Aorta (tissue), 5 donors: ENCODE measurements at regions not wholly inside any gene's neighbourhood (a gene's known extent, or its start where the extent isn't known, plus 50 kb on each side); places are given as distances from the start of the nearest gene placed in this dataset.

Source experiments
- ATAC-seq: fragments of 200-7000 bp; cut with Tn5 transposase; one replicate; pipeline ENCODE4 v1.9.1; 2022; ENCODE audit warnings: moderate library complexity; ENCODE audit not compliant: low FRiP score
- DNase-seq, 2 donors: peaks; one replicate each; pipeline ENCODE4 v3.0.0-alpha.2; 2020
- H3K27ac ChIP-seq, 2 donors: one replicate each; pipeline ENCODE4 v1.5.1; 2013; ENCODE audit warnings: low read length in 2 of 2, mild to moderate bottlenecking in 2 of 2, moderate library complexity in 2 of 2, control low read depth in 1 of 2, inconsistent platforms in 1 of 2, low read depth in 1 of 2
- H3K27me3 ChIP-seq, 2 donors: one replicate each; pipeline ENCODE4 v1.6.1; 2013; ENCODE audit warnings: control low read depth in 1 of 2, low read length in 1 of 2, mild to moderate bottlenecking in 1 of 2, moderate library complexity in 1 of 2; ENCODE audit not compliant: insufficient read depth in 2 of 2, control insufficient read depth in 1 of 2
- H3K36me3 ChIP-seq, 2 donors: one replicate each; pipeline ENCODE4 v1.6.1; 2013; ENCODE audit warnings: control low read depth in 1 of 2, low read length in 1 of 2, mild to moderate bottlenecking in 1 of 2; ENCODE audit not compliant: insufficient read depth in 2 of 2, control insufficient read depth in 1 of 2
- H3K4me1 ChIP-seq, 2 donors: one replicate each; pipeline ENCODE4 v1.6.1; 2013; ENCODE audit warnings: low read length in 2 of 2, control low read depth in 1 of 2, mild to moderate bottlenecking in 1 of 2, moderate library complexity in 1 of 2; ENCODE audit not compliant: insufficient read depth in 2 of 2, control insufficient read depth in 1 of 2
- H3K4me3 ChIP-seq, 2 donors: one replicate each; pipeline ENCODE4 v1.5.1; 2013; ENCODE audit warnings: low read length in 2 of 2, control low read depth in 1 of 2, mild to moderate bottlenecking in 1 of 2
- H3K9me3 ChIP-seq: one replicate; pipeline ENCODE4 v1.6.1; 2013; ENCODE audit warnings: mild to moderate bottlenecking, low read length; ENCODE audit not compliant: control insufficient read depth
- WGBS, 2 donors: extraction: QIAGEN DNeasy Blood & Tissue Kit; methylation state at CpG; one replicate each; pipeline ENCODE4 v1.1.7; 2013; 5-methylcytosine and 5-hydroxymethylcytosine counted together
- intact Hi-C, 2 donors: fragments of 100-400 bp; cut with DNase I; formaldehyde crosslinking; loops; one replicate each; pipeline versions ENCODE4 v1.14.2 to v1.15.0; 2022
- donor health status: healthy with polysubstance abuse.
- donor health status: Bipolar disorder and iron deficiency.
- donor health status: DM: no; HTN: no; CAD: no.
- donor health status: DM: no; HTN: no; CAD: no.
- donor health status: DM: yes; HTN: yes; CAD: no.

GRCh38 chr2:7845332-7845731 lies 836.5 kb upstream of the ID2 start:
- intact Hi-C loops: no loop called here
- DNase-seq (no peak), ATAC-seq (no peak)
- H3K27ac ChIP-seq: no peak overlapping the region
- no peaks in the 10 kb centered on the region for H3K36me3 ChIP-seq
- H3K4me1 ChIP-seq: no peaks in the 10 kb centered on the region
- no peak overlapping the region for H3K4me3 ChIP-seq
- no peaks in the 10 kb centered on the region for H3K9me3 ChIP-seq
- H3K27me3 ChIP-seq: no peaks in the 10 kb centered on the region
- 51 to 54% methylated on average over 2 of the region's 2 CpGs for WGBS, 2 donors

- H3K9me3 ChIP-seq: no peaks in the 10 kb centered on the region
- no peak overlapping the region for H3K4me3 ChIP-seq
- WGBS, 2 donors: 97% methylated on average over 5 of the region's 5 CpGs
- ATAC-seq (no peak), DNase-seq (no peak)
- no peaks in the 10 kb centered on the region for H3K4me1 ChIP-seq
- H3K27me3 ChIP-seq: no peaks in the 10 kb centered on the region
- no peak overlapping the region for H3K27ac ChIP-seq
- H3K36me3 ChIP-seq: no peaks in the 10 kb centered on the region
- intact Hi-C loops: no loop called here
Measured at GRCh38 chr2:7846607-7847006, 835.2 kb upstream of the ID2 start.

DNA sequence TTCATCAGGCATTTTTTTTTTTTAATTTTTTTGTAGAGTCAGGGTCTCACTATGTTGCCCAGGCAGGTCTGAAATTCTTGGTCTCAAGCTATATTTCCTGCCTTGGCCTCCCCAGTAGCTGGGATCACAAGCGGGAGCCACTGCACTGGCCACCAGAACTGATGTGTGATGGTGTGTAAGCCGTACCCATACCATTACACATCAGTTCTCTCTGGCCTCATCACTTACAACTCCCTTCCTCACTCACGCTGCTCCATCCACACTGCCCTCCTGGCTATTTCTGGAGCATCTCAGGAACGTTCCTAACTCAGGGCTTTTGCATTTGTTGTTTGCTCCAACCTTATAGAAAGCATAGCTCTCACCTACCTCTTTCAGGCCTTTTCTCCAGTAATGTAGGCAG lies 834.5 kb upstream of the ID2 start:
- Histone ChIP-seq H3K36me3 (no peaks in the 10 kb centered on the region), H3K27me3 (no peaks in the 10 kb centered on the region), H3K9me3 (no peaks in the 10 kb centered on the region), H3K4me1 (no peaks in the 10 kb centered on the region), H3K4me3 (no peak overlapping the region), H3K27ac (no peak overlapping the region)
- 90 to 92% methylated on average over 4 of the region's 4 CpGs for WGBS, 2 donors
- no peak for DNase-seq
- no peak for ATAC-seq
- intact Hi-C loops: no loop called here

GRCh38 chr2:7849027-7849426 lies 832.8 kb upstream of the ID2 start:
- DNase-seq: no peak
- intact Hi-C loops: no loop called here
- H3K27ac ChIP-seq: no peak overlapping the region
- no peaks in the 10 kb centered on the region for H3K36me3 ChIP-seq
- H3K4me3 ChIP-seq: no peak overlapping the region
- ATAC-seq: no peak
- no peaks in the 10 kb centered on the region for H3K27me3 ChIP-seq
- WGBS, 2 donors: 96 to 97% methylated on average over 1 of the region's 1 CpG
- H3K4me1 ChIP-seq: no peaks in the 10 kb centered on the region
- H3K9me3 ChIP-seq: no peaks in the 10 kb centered on the region

- Histone ChIP-seq H3K4me1 (no peaks in the 10 kb centered on the region), H3K4me3 (no peak overlapping the region), H3K27me3 (no peaks in the 10 kb centered on the region), H3K9me3 (no peaks in the 10 kb centered on the region), H3K36me3 (no peaks in the 10 kb centered on the region), H3K27ac (no peak overlapping the region)
- intact Hi-C loops: no loop called here
- WGBS, 2 donors: 64 to 74% methylated on average over 5 of the region's 5 CpGs
- no peak for ATAC-seq
- no peak for DNase-seq
Measured at GRCh38 chr2:7849531-7849930, 832.3 kb upstream of the ID2 start.

DNA sequence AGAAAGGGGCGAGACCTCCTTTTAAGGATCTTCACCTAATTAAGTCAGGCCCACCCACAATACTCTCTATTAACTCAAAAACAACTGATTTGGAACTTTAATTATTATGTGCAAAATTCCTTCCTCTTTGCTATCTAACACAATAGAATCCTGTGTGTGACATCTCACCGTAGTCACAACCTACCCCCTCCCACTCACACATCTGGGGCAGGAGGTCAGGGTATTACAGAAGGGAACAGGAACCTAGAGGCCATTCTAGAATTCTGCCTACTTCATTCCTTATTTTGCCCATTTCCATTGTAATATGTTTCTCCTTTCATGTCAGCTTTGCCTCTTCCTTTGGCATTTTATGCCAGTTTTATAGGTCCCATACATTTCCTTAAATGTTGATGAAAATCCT lies 829.3 kb upstream of the ID2 start:
- Histone ChIP-seq H3K36me3 (no peaks in the 10 kb centered on the region), H3K4me1 (no peaks in the 10 kb centered on the region), H3K27ac (no peak overlapping the region), H3K4me3 (no peak overlapping the region), H3K9me3 (no peaks in the 10 kb centered on the region), H3K27me3 (no peaks in the 10 kb centered on the region)
- intact Hi-C loops: no loop called here
- ATAC-seq (no peak), DNase-seq (no peak)
- WGBS, 2 donors: 44 to 70% methylated on average over 2 of the region's 2 CpGs

GRCh38 chr2:7857904-7858303 lies 824.0 kb upstream of the ID2 start:
- Histone ChIP-seq H3K27me3 (no peaks in the 10 kb centered on the region), H3K4me3 (no peak overlapping the region), H3K4me1 (peaks cover 0 to 3% of the 10 kb centered on the region in 2 donors), H3K9me3 (no peaks in the 10 kb centered on the region), H3K36me3 (no peaks in the 10 kb centered on the region), H3K27ac (no peak overlapping the region)
- intact Hi-C loops: no loop called here
- DNase-seq: no peak
- WGBS, 2 donors: 73 to 75% methylated on average over 1 of the region's 1 CpG
- no peak for ATAC-seq

- Histone ChIP-seq H3K36me3 (no peaks in the 10 kb centered on the region), H3K27me3 (no peaks in the 10 kb centered on the region), H3K9me3 (no peaks in the 10 kb centered on the region), H3K4me3 (no peak overlapping the region), H3K27ac (no peak overlapping the region), H3K4me1 (peaks cover 0 to 3% of the 10 kb centered on the region in 2 donors)
- no peak for DNase-seq
- WGBS, 2 donors: 66 to 72% methylated on average over 2 of the region's 2 CpGs
- intact Hi-C loops: no loop called here
- no peak for ATAC-seq
Measured at GRCh38 chr2:7858624-7859023, 823.2 kb upstream of the ID2 start.

GRCh38 chr2:7860693-7861092 lies 821.2 kb upstream of the ID2 start:
- peaks cover 0 to 3% of the 10 kb centered on the region in 2 donors for H3K4me1 ChIP-seq
- 14 to 17% methylated on average over 2 of the region's 2 CpGs for WGBS, 2 donors
- intact Hi-C loops: no loop called here
- no peaks in the 10 kb centered on the region for H3K36me3 ChIP-seq
- ATAC-seq (no peak), DNase-seq (no peak)
- no peaks in the 10 kb centered on the region for H3K9me3 ChIP-seq
- no peaks in the 10 kb centered on the region for H3K27me3 ChIP-seq
- no peak overlapping the region for H3K4me3 ChIP-seq
- H3K27ac ChIP-seq: no peak overlapping the region
